ENCODE measurements at regions not wholly inside any gene's neighbourhood (a gene's known extent, or its start where the extent isn't known, plus 50 kb on each side); places are given as distances from the start of the nearest gene placed in this dataset.

DNA sequence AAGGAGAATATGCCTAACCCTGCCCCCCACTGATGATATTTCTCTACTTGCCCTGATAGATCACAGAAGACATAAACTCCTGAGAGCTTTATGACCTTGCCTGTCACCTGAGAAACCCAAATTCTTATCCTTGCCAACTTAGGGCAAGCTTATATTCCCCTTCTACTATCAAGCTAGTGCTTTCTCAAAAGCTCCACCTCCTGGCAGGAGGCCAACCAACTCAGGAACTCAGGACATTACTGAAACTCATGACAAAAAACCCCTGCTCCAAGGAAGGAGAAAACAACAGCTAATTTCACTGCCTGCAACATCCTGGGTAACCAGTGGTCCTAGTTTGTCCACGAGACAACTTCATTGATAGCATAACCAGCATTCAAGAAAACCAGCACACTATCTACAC is 60.9 kb upstream of the FSCB start:
- Histone ChIP-seq H3K27ac (no peak overlapping the region), H3K9ac (no peak overlapping the region), H4K20me1 (no peaks in the 10 kb centered on the region), H3K4me2 (no peak overlapping the region), H3K4me3 (no peak overlapping the region), H3K36me3 (no peaks in the 10 kb centered on the region), H3K9me3 (replicated peaks in 1 of 11) (peaks cover 0 to 4% (median 0%) of the 10 kb centered on the region in 11 experiments; a peak in 1 of 22 replicates), H3K27me3 (no peaks in the 10 kb centered on the region), H3K4me1 (no peaks in the 10 kb centered on the region)
- no peak for TF ChIP-seq Cebpa-rat (IDR thresholded peaks at IDR 0.05)

DNA sequence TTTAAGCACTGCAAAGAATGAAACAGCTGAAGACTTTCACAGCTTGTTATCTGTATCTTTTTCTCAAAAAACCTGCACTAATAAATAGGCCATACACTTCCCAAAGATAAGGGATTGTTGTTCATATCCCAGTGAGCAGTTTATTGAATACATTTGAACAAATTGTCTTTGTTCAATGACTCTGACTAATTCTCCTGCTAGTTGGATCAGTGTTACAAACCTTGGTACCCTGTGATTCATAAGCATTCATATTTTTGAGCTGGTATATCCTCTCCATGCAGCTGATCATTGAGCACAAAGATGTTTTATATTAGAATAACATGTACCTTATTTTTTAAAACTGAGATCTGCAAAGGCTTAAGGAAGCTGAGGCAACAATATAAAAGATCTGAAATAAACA is 58.9 kb upstream of the FSCB start:
- Histone ChIP-seq H3K4me2 (no peak overlapping the region), H3K27ac (no peak overlapping the region), H3K4me3 (no peak overlapping the region), H3K9ac (no peak overlapping the region), H3K4me1 (no peaks in the 10 kb centered on the region), H3K36me3 (no peaks in the 10 kb centered on the region), H4K20me1 (no peaks in the 10 kb centered on the region), H3K27me3 (no peaks in the 10 kb centered on the region), H3K9me3 (replicated peaks in 1 of 11) (0 out of 22 replicates have a peak, but pooled peaks cover 0 to 4% (median 0%) of the 10 kb centered on the region in 11 experiments)
- no peak for TF ChIP-seq Cebpa-rat (IDR thresholded peaks at IDR 0.05)

DNA sequence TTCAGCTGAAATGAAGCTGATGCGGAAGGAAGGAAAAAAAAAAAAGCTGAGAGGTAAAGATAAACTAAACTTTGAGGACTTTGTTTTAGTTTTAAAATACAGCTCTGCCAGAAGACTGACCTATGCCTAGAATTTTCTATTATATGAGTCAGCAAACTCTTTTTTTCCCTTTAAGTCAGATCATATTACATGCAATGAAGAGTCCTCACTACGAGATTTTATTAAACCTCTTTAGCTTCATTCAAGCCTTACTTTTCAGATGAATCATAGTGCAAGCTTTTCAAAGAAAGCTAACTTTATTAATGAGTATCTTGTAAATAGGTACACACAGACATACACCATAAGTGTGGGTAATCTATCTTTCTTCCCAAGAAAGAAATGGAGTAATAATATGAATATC is 57.8 kb upstream of the FSCB start:
- no peak overlapping the region for H3K27ac ChIP-seq
- no peak overlapping the region for H3K4me3 ChIP-seq
- H3K9ac ChIP-seq = no peak overlapping the region
- no peak overlapping the region for H3K4me2 ChIP-seq
- no peaks in the 10 kb centered on the region for H3K27me3 ChIP-seq
- 0 out of 22 replicates have a peak, but pooled peaks cover 0 to 4% (median 0%) of the 10 kb centered on the region in 11 experiments for H3K9me3 ChIP-seq (replicated peaks in 1 of 11)
- no peak for TF ChIP-seq Cebpa-rat (IDR thresholded peaks at IDR 0.05)
- H3K36me3 ChIP-seq = no peaks in the 10 kb centered on the region
- H4K20me1 ChIP-seq = no peaks in the 10 kb centered on the region
- H3K4me1 ChIP-seq = no peaks in the 10 kb centered on the region

Data from BLaER1 treated with 17β-estradiol and CSF1 and Interleukin-3, amounts not matched to agents 10 nM and 100 nM (cell line).